GM21367 (cell line): ENCODE measurements at regions not wholly inside any gene's neighbourhood (a gene's known extent, or its start where the extent isn't known, plus 50 kb on each side); places are given as distances from the start of the nearest gene placed in this dataset.

ENCODE experiments used
- ATAC-seq: cut with Tn5 transposase; IDR thresholded peaks from one replicate; pipeline ENCODE4 v1.9.1; 2021; ENCODE audit not compliant: unreplicated experiment

GRCh38 chr2:383888-384287 lies 96.0 kb upstream of the ALKAL2 start:
- no peak for ATAC-seq

GRCh38 chr2:383178-383577 lies 95.3 kb upstream of the ALKAL2 start:
- ATAC-seq, result no peak

- ATAC-seq, result no peak
These were observed 94.8 kb upstream of the ALKAL2 start for GRCh38 chr2:382728-383022.

- ATAC-seq, result no peak
These were observed 94.2 kb upstream of the ALKAL2 start for GRCh38 chr2:381941-382727.

GRCh38 chr2:381181-381580 lies 93.3 kb upstream of the ALKAL2 start:
- ATAC-seq, result no peak

- no peak for ATAC-seq
These were observed 92.9 kb upstream of the ALKAL2 start for GRCh38 chr2:380772-381171.

GRCh38 chr2:380221-380620 lies 92.3 kb upstream of the ALKAL2 start:
- no peak for ATAC-seq

GRCh38 chr2:379778-380177 lies 91.9 kb upstream of the ALKAL2 start:
- no peak for ATAC-seq

GRCh38 chr2:378364-378763 lies 90.5 kb upstream of the ALKAL2 start:
- ATAC-seq, result no peak

GRCh38 chr2:377414-377813 lies 89.5 kb upstream of the ALKAL2 start:
- no peak for ATAC-seq

GRCh38 chr2:375956-376307 lies 88.0 kb upstream of the ALKAL2 start:
- ATAC-seq, result no peak

GRCh38 chr2:375270-375955 lies 87.5 kb upstream of the ALKAL2 start:
- no peak for ATAC-seq

GRCh38 chr2:368386-368785 lies 80.5 kb upstream of the ALKAL2 start:
- ATAC-seq, result no peak

GRCh38 chr2:367246-367645 lies 79.4 kb upstream of the ALKAL2 start:
- ATAC-seq, result no peak

GRCh38 chr2:366706-367105 lies 78.8 kb upstream of the ALKAL2 start:
- ATAC-seq, result no peak

GRCh38 chr2:365367-366275 lies 77.7 kb upstream of the ALKAL2 start:
- no peak for ATAC-seq

GRCh38 chr2:363824-364470 lies 76.1 kb upstream of the ALKAL2 start:
- ATAC-seq, result no peak

- no peak for ATAC-seq
These were observed 75.0 kb upstream of the ALKAL2 start for GRCh38 chr2:362924-363323.

- ATAC-seq, result no peak
These were observed 72.2 kb upstream of the ALKAL2 start for GRCh38 chr2:360124-360523.

- no peak for ATAC-seq
These were observed 71.2 kb upstream of the ALKAL2 start for GRCh38 chr2:359047-359446.

GRCh38 chr2:357811-358210 lies 69.9 kb upstream of the ALKAL2 start:
- ATAC-seq, result no peak
